GM10266 (cell line): ENCODE measurements at regions not wholly inside any gene's neighbourhood (a gene's known extent, or its start where the extent isn't known, plus 50 kb on each side); places are given as distances from the start of the nearest gene placed in this dataset.
"Not testable (repeated sequence)": the region's sequence is repeated elsewhere in the genome, so short reads cannot be mapped to it uniquely, and the experiment has no call there.

ENCODE experiments used
- DNase-seq: peaks from one replicate; pipeline ENCODE4 v3.0.0; 2012; ENCODE audit errors: extremely low spot score
- CTCF ChIP-seq: IDR thresholded peaks from 2 replicates; pipeline ENCODE4 v1.5.1; 2012; ENCODE audit warnings: mild to moderate bottlenecking, low read depth; ENCODE audit not compliant: control insufficient read depth, insufficient read depth; ENCODE audit errors: missing control alignments

DNA sequence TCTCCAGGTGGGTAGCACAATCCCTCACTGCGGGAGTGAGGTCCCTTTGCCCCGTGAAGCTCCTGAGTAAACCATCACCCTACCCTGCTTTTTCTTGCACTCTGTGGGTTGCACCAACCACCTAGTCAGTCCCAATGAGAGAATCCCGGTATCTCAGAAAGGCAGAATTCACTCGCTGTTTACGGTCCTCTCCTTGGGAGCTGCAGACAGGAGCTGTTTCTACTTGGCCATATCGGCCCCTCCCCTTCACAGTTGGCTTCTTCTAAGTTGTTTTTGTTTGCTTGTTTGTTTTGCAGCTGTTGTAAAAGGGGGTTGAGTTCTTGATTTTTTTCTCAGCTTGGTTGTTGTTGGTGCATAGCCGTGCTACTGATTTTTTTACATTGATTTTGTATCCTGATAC, 237.0 kb upstream of the RASA1 start:
- DNase-seq, result no peak
- no peak for TF ChIP-seq CTCF

GRCh38 chr5:87034557-87034956, 233.1 kb upstream of the RASA1 start:
- TF ChIP-seq CTCF, result no peak
- no peak for DNase-seq

DNA sequence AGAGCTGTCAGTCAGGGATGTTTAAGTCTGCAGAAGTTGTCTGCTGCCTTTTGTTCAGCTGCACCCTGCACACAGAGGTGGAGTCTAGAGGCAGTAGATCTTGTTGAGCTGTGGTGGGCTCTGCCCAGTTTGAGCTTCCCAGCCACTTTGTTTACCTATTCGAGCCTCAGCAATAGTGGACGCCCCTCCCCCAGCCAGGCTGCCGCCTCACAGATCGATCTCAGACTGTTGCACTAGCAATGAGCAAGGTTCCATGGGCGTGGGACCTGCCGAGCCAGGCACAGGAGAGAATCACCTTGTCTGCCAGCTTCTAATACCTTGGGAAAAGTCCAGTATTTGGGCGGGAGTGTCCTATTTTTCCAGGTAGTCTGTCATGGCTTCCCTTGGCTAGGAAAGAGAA, 225.1 kb upstream of the RASA1 start:
- no peak for DNase-seq
- TF ChIP-seq CTCF, result no peak

DNA sequence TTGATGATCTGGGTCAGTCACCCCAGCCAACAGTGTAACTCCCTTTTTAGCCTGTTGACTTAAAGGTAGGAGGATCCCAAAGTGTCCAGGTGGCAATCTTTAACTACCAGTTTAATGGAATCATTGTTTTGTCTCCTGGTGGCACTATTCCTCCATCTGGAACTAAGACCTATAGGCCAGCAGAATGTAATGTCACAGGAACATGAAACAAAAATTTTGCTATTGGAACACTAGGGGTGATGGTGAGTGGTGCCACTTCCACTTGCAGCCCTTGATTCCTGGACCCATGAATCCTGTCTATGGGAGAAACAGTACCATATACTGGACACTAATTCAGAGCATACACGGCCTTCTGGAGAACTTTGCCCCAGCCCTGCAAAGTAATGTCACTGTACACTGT, 219.5 kb upstream of the RASA1 start:
- no peak for TF ChIP-seq CTCF
- DNase-seq, result no peak

GRCh38 chr5:87049012-87049411, 218.7 kb upstream of the RASA1 start:
- DNase-seq, result not testable (repeated sequence)

GRCh38 chr5:87051502-87052113, 216.1 kb upstream of the RASA1 start:
- no peak for TF ChIP-seq CTCF
- no peak for DNase-seq

DNA sequence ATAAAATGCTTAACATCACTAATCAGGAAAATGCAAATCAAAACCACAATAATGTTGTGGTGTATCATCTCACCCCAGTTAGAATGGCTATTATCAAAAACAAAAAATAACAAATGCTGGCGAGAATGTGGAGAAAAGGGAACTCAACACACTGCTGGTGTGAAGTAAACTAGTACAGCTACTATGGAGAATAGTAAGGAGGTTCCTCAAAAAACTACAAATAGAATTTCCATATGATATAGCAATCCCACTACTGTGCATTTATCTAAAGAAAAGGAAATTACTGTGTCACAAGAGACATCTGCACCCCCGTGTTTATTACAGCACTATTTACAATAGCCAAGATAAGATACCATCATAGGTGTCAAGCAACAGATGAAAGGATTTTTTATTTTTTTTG, 214.5 kb upstream of the RASA1 start:
- no peak for TF ChIP-seq CTCF
- no peak for DNase-seq

GRCh38 chr5:87054821-87055220, 212.9 kb upstream of the RASA1 start:
- no peak for TF ChIP-seq CTCF
- no peak for DNase-seq
